GM18861 (cell line): ENCODE measurements at regions not wholly inside any gene's neighbourhood (a gene's known extent, or its start where the extent isn't known, plus 50 kb on each side); places are given as distances from the start of the nearest gene placed in this dataset.

Experiments used
- ATAC-seq: cut with Tn5 transposase; IDR thresholded peaks from one replicate; pipeline ENCODE4 v1.9.1; 2021; ENCODE audit not compliant: unreplicated experiment

GRCh38 chr22:48156603-48157355, 1394.3 kb downstream of the TBC1D22A start:
- no peak for ATAC-seq

GRCh38 chr22:48155446-48155845, 1393.0 kb downstream of the TBC1D22A start:
- ATAC-seq: no peak

GRCh38 chr22:48154943-48155240, 1392.4 kb downstream of the TBC1D22A start:
- ATAC-seq: no peak

- ATAC-seq: no peak
Measured at GRCh38 chr22:48154169-48154942, 1391.9 kb downstream of the TBC1D22A start.

- ATAC-seq: no peak
Measured at GRCh38 chr22:48153726-48154125, 1391.3 kb downstream of the TBC1D22A start.

- ATAC-seq: no peak
Measured at GRCh38 chr22:48152916-48153315, 1390.5 kb downstream of the TBC1D22A start.

- ATAC-seq: no peak
Measured at GRCh38 chr22:48152164-48152775, 1389.8 kb downstream of the TBC1D22A start.

GRCh38 chr22:48151641-48152040, 1389.2 kb downstream of the TBC1D22A start:
- ATAC-seq: no peak

GRCh38 chr22:48147831-48148230, 1385.4 kb downstream of the TBC1D22A start:
- no peak for ATAC-seq

GRCh38 chr22:48147404-48147803, 1385.0 kb downstream of the TBC1D22A start:
- no peak for ATAC-seq

GRCh38 chr22:48146426-48146825, 1384.0 kb downstream of the TBC1D22A start:
- no peak for ATAC-seq

- no peak for ATAC-seq
Measured at GRCh38 chr22:48145738-48146137, 1383.3 kb downstream of the TBC1D22A start.

GRCh38 chr22:48144318-48144717, 1381.9 kb downstream of the TBC1D22A start:
- ATAC-seq: no peak

- no peak for ATAC-seq
Measured at GRCh38 chr22:48143856-48144255, 1381.4 kb downstream of the TBC1D22A start.

GRCh38 chr22:48142388-48142787, 1379.9 kb downstream of the TBC1D22A start:
- no peak for ATAC-seq

- ATAC-seq: no peak
Measured at GRCh38 chr22:48141301-48141700, 1378.9 kb downstream of the TBC1D22A start.

- ATAC-seq: no peak
Measured at GRCh38 chr22:48140261-48140813, 1377.9 kb downstream of the TBC1D22A start.

- ATAC-seq: no peak
Measured at GRCh38 chr22:48139776-48140175, 1377.3 kb downstream of the TBC1D22A start.

- no peak for ATAC-seq
Measured at GRCh38 chr22:48138855-48139254, 1376.4 kb downstream of the TBC1D22A start.

GRCh38 chr22:48138427-48138826, 1376.0 kb downstream of the TBC1D22A start:
- ATAC-seq: no peak

GRCh38 chr22:48137640-48138039, 1375.2 kb downstream of the TBC1D22A start:
- ATAC-seq: no peak

- no peak for ATAC-seq
Measured at GRCh38 chr22:48135592-48135991, 1373.1 kb downstream of the TBC1D22A start.
